MM.1S (cell line): ENCODE measurements at regions not wholly inside any gene's neighbourhood (a gene's known extent, or its start where the extent isn't known, plus 50 kb on each side); places are given as distances from the start of the nearest gene placed in this dataset.

ENCODE experiments used
- CTCF ChIP-seq: fragments of 300-600 bp; sonication (generic); IDR thresholded peaks from 2 replicates; pipeline ENCODE4 v1.5.1; 2016; ENCODE audit warnings: antibody characterized with exemption, low read length, mixed read lengths
- EZH2 ChIP-seq: fragments of 300-600 bp; sonication (generic); optimal IDR thresholded peaks from 2 replicates; pipeline ENCODE3; 2017; ENCODE audit warnings: low read depth, mild to moderate bottlenecking, antibody characterized with exemption, low read length, mixed read lengths
- EZH2phosphoT487 ChIP-seq: fragments of 300-600 bp; sonication (generic); IDR thresholded peaks from 2 replicates; pipeline ENCODE4 v1.6.1; 2018; ENCODE audit warnings: antibody characterized with exemption, low read length

- no peak for TF ChIP-seq CTCF
- TF ChIP-seq EZH2, result no peak
- TF ChIP-seq EZH2phosphoT487, result no peak
Measured at GRCh38 chr6:6495851-6496250, 92.7 kb upstream of the LY86 start.
